ENCODE measurements at regions not wholly inside any gene's neighbourhood (a gene's known extent, or its start where the extent isn't known, plus 50 kb on each side); places are given as distances from the start of the nearest gene placed in this dataset.
A peak's percentile ranks its signal among the peaks of the same experiment; 100 is the strongest.

DNA sequence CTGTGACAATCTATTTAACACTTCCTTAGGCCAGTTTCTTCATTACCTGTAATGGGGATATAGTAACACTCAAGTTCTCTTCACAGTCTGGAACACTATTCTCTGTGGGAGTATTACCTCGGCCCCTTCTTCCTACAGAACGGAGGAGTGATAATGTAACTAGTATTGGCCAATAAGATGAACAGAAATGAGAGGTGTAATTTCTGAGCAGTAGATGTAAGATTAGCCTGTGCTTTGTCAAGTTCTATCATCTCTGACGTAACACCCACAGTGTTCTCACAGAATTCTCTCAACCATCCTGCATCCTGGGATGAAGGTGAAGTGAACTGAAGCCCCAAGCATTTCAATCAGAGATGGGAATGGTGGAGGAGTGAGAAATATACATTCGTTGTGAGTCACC is 65.2 kb upstream of the TOP3B start:
- H3K27me3 ChIP-seq (ENCODE audit: control insufficient read depth in 1 of 2, insufficient read depth in 2 of 2, low read length in 1 of 2): no peaks in the 10 kb centered on the region
- H3K36me3 ChIP-seq (ENCODE audit: control insufficient read depth in 1 of 2, insufficient read depth in 2 of 2, low read length in 1 of 2): no peaks in the 10 kb centered on the region
- no peaks in the 10 kb centered on the region for H3K4me1 ChIP-seq (ENCODE audit: control insufficient read depth in 1 of 2, insufficient read depth in 2 of 2, low read length in 2 of 2)
- no peak for ATAC-seq (ENCODE audit: low FRiP score)
- WGBS, 2 donors: 69 to 75% methylated on average over 4 of the region's 4 CpGs
- H3K4me3 ChIP-seq (ENCODE audit: low read length in 2 of 2): no peak overlapping the region
- no peaks in the 10 kb centered on the region for H3K9me3 ChIP-seq (ENCODE audit: control insufficient read depth, low read length)
- intact Hi-C loops (cut with DNase I): no loop called here
- no peak overlapping the region for H3K27ac ChIP-seq (ENCODE audit: low read depth in 1 of 2, low read length in 2 of 2)
- DNase-seq: no peak

DNA sequence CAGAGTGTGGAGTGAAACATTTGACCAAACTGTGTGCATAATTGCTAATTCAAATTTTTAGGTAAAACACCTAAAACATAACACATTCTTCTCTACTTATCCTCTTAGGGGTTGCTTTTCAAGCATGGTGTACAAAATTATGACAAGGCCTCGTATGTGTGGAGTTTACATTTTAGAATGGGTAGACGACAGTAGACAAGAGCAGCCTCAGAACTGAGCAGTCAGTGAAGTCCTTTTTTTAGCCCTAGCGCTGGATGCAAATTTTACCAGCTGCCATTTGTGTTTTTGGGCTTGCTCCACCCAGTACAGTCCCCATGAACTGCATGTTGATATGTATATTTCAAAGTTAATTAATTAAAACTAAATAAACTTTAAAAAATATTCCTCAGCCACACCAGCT is 64.7 kb upstream of the TOP3B start:
- WGBS, 2 donors: 59 to 61% methylated on average over 3 of the region's 3 CpGs

GRCh38 chr22:22046370-22046769 is 63.8 kb upstream of the TOP3B start:
- no peak for DNase-seq
- no peak for ATAC-seq (ENCODE audit: low FRiP score)
- 23 to 34% methylated on average over 3 of the region's 3 CpGs for WGBS, 2 donors

More for the DNA sequence above, 64.7 kb upstream of the TOP3B start:
- intact Hi-C loops (cut with DNase I): no loop called here
- Histone ChIP-seq H3K27me3 (ENCODE audit: control insufficient read depth in 1 of 2, insufficient read depth in 2 of 2, low read length in 1 of 2) (no peaks in the 10 kb centered on the region), H3K4me1 (ENCODE audit: control insufficient read depth in 1 of 2, insufficient read depth in 2 of 2, low read length in 2 of 2) (no peaks in the 10 kb centered on the region), H3K36me3 (ENCODE audit: control insufficient read depth in 1 of 2, insufficient read depth in 2 of 2, low read length in 1 of 2) (no peaks in the 10 kb centered on the region), H3K4me3 (ENCODE audit: low read length in 2 of 2) (no peak overlapping the region), H3K27ac (ENCODE audit: low read depth in 1 of 2, low read length in 2 of 2) (no peak overlapping the region), H3K9me3 (ENCODE audit: control insufficient read depth, low read length) (no peaks in the 10 kb centered on the region)
- DNase-seq (no peak), ATAC-seq (ENCODE audit: low FRiP score) (no peak)

DNA sequence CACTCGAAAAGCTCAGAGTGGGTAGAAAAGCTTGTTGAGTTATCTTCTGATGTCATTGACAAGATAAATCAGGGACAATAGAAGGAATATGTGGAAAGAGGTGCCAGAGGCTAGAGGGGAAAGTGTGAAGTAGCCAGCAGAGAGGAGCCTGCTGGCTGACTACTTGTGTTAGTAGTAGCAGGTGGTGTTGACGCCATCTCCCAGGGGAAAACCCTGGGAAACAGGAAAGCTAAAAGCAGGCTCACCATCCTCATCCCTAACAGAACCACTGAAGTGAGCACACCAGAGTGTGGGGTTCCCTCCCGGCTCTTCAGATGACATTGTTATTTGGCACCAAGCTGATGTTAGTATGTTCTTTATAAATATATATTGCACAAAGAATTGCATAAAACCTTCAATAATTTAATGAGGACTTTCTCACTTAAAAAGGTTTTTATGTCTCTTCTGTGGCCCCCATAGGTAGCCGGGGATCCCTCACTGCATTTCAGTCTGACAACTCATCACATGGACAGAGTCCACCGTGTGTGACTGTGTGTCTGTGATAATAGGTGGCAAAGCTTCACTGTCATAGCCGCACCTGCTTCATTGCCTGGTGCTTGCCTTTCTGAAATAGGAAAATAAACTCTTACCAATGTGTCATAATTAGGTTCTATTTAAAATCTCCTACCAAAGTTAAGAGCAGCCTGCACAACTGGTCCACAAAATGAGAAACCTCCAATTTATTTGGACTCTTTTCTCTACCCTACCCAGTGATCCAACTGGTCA is 63.2 kb upstream of the TOP3B start:
- no peak overlapping the region for H3K27ac ChIP-seq (ENCODE audit: low read depth in 1 of 2, low read length in 2 of 2)
- intact Hi-C loops (cut with DNase I): no loop called here

More at GRCh38 chr22:22046370-22046769, 63.8 kb upstream of the TOP3B start:
- no peak overlapping the region for H3K27ac ChIP-seq (ENCODE audit: low read depth in 1 of 2, low read length in 2 of 2)
- H3K9me3 ChIP-seq (ENCODE audit: control insufficient read depth, low read length): no peaks in the 10 kb centered on the region
- H3K36me3 ChIP-seq (ENCODE audit: control insufficient read depth in 1 of 2, insufficient read depth in 2 of 2, low read length in 1 of 2): no peaks in the 10 kb centered on the region
- no peak overlapping the region for H3K4me3 ChIP-seq (ENCODE audit: low read length in 2 of 2)
- no peaks in the 10 kb centered on the region for H3K4me1 ChIP-seq (ENCODE audit: control insufficient read depth in 1 of 2, insufficient read depth in 2 of 2, low read length in 2 of 2)
- no peaks in the 10 kb centered on the region for H3K27me3 ChIP-seq (ENCODE audit: control insufficient read depth in 1 of 2, insufficient read depth in 2 of 2, low read length in 1 of 2)
- intact Hi-C loops (cut with DNase I): no loop called here

DNA sequence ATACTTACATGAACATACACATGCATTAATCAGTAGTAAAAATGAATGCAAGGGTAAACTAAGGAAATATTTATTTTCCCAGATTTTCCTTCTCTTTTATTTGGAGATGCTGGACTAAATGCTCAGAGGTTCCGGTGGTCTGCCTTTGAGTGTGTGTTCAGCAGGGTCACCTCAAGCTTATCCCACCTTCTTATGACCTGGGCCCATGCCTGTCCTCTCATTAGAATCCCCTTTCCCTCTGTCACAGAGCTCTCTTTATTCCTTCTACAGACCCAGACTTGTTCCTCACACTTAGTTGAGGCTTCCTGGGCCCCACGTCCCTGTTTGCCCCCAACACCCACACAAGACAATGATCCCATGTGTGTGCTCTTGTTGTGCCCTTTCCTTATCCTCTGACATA is 61.6 kb upstream of the TOP3B start:
- Histone ChIP-seq H3K36me3 (ENCODE audit: control insufficient read depth in 1 of 2, insufficient read depth in 2 of 2, low read length in 1 of 2) (no peaks in the 10 kb centered on the region), H3K9me3 (ENCODE audit: control insufficient read depth, low read length) (no peaks in the 10 kb centered on the region), H3K4me3 (ENCODE audit: low read length in 2 of 2) (no peak overlapping the region), H3K27me3 (ENCODE audit: control insufficient read depth in 1 of 2, insufficient read depth in 2 of 2, low read length in 1 of 2) (no peaks in the 10 kb centered on the region), H3K4me1 (ENCODE audit: control insufficient read depth in 1 of 2, insufficient read depth in 2 of 2, low read length in 2 of 2) (no peaks in the 10 kb centered on the region), H3K27ac (ENCODE audit: low read depth in 1 of 2, low read length in 2 of 2) (no peak overlapping the region)
- DNase-seq (no peak), ATAC-seq (ENCODE audit: low FRiP score) (no peak)
- 51 to 60% methylated on average over 2 of the region's 2 CpGs for WGBS, 2 donors
- intact Hi-C loops (cut with DNase I): no loop called here

More for the DNA sequence above, 63.2 kb upstream of the TOP3B start:
- no peaks in the 10 kb centered on the region for H3K9me3 ChIP-seq (ENCODE audit: control insufficient read depth, low read length)
- no peaks in the 10 kb centered on the region for H3K36me3 ChIP-seq (ENCODE audit: control insufficient read depth in 1 of 2, insufficient read depth in 2 of 2, low read length in 1 of 2)
- ATAC-seq (ENCODE audit: low FRiP score) (no peak), DNase-seq (no peak)
- WGBS, 2 donors: 69 to 74% methylated on average over 6 of the region's 6 CpGs
- H3K27me3 ChIP-seq (ENCODE audit: control insufficient read depth in 1 of 2, insufficient read depth in 2 of 2, low read length in 1 of 2): no peaks in the 10 kb centered on the region
- H3K4me3 ChIP-seq (ENCODE audit: low read length in 2 of 2): no peak overlapping the region
- H3K4me1 ChIP-seq (ENCODE audit: control insufficient read depth in 1 of 2, insufficient read depth in 2 of 2, low read length in 2 of 2): no peaks in the 10 kb centered on the region

- no peaks in the 10 kb centered on the region for H3K36me3 ChIP-seq (ENCODE audit: control insufficient read depth in 1 of 2, insufficient read depth in 2 of 2, low read length in 1 of 2)
- DNase-seq: peak in 1 of 2 donors; percentile 28
- no peak overlapping the region for H3K4me3 ChIP-seq (ENCODE audit: low read length in 2 of 2)
- WGBS, 2 donors: 52 to 59% methylated on average over 11 of the region's 11 CpGs
- intact Hi-C loops (cut with DNase I): no loop called here
- H3K27ac ChIP-seq (ENCODE audit: low read depth in 1 of 2, low read length in 2 of 2): no peak overlapping the region
- no peak for ATAC-seq (ENCODE audit: low FRiP score)
- no peaks in the 10 kb centered on the region for H3K27me3 ChIP-seq (ENCODE audit: control insufficient read depth in 1 of 2, insufficient read depth in 2 of 2, low read length in 1 of 2)
- no peaks in the 10 kb centered on the region for H3K4me1 ChIP-seq (ENCODE audit: control insufficient read depth in 1 of 2, insufficient read depth in 2 of 2, low read length in 2 of 2)
- H3K9me3 ChIP-seq (ENCODE audit: control insufficient read depth, low read length): no peaks in the 10 kb centered on the region
Measured at GRCh38 chr22:22043296-22044078, 60.9 kb upstream of the TOP3B start.

DNA sequence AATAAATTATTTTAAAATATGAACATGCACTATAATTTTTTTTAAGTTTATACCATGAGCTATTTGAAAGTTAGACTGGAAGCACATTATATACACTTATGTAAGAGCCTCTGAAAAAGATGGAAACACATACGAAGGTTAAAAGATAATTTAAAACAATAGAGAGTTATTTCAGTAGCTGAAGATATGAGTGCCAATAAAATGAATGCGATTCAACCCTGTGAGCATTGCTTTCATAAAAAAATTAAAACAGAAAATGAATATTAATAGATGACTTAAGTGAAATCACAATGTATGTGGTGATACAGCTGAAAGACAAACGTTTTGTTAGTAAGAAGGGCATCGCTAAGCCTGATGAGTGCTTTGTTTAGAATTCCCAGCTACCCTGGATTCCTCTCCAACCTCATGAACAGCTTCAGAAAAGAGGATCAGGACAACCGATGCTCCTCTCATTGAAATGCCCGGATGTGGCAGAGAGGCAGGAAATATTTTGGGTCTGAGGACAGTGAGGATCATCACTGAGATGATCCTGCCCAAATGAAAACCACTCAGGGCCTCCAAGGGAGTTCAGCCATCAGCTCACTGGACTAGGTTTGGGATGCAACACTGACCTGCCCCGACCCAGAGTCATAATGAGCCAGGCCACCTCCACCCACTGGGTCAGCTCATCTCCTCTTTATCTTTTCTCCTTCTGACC is 60.2 kb upstream of the TOP3B start:
- Histone ChIP-seq H3K4me3 (ENCODE audit: low read length in 2 of 2) (no peak overlapping the region), H3K9me3 (ENCODE audit: control insufficient read depth, low read length) (no peaks in the 10 kb centered on the region), H3K27ac (ENCODE audit: low read depth in 1 of 2, low read length in 2 of 2) (no peak overlapping the region), H3K4me1 (ENCODE audit: control insufficient read depth in 1 of 2, insufficient read depth in 2 of 2, low read length in 2 of 2) (no peaks in the 10 kb centered on the region), H3K36me3 (ENCODE audit: control insufficient read depth in 1 of 2, insufficient read depth in 2 of 2, low read length in 1 of 2) (no peaks in the 10 kb centered on the region), H3K27me3 (ENCODE audit: control insufficient read depth in 1 of 2, insufficient read depth in 2 of 2, low read length in 1 of 2) (no peaks in the 10 kb centered on the region)
- no peak for DNase-seq
- intact Hi-C loops (cut with DNase I): no loop called here
- ATAC-seq (ENCODE audit: low FRiP score): no peak
- WGBS, 2 donors: 63 to 65% methylated on average over 7 of the region's 7 CpGs

- intact Hi-C loops (cut with DNase I): no loop called here
Measured at GRCh38 chr22:22042009-22042408, 59.4 kb upstream of the TOP3B start.

More at GRCh38 chr22:22042009-22042408, 59.4 kb upstream of the TOP3B start:
- Histone ChIP-seq H3K4me3 (ENCODE audit: low read length in 2 of 2) (no peak overlapping the region), H3K9me3 (ENCODE audit: control insufficient read depth, low read length) (no peaks in the 10 kb centered on the region), H3K36me3 (ENCODE audit: control insufficient read depth in 1 of 2, insufficient read depth in 2 of 2, low read length in 1 of 2) (no peaks in the 10 kb centered on the region), H3K27me3 (ENCODE audit: control insufficient read depth in 1 of 2, insufficient read depth in 2 of 2, low read length in 1 of 2) (no peaks in the 10 kb centered on the region), H3K4me1 (ENCODE audit: control insufficient read depth in 1 of 2, insufficient read depth in 2 of 2, low read length in 2 of 2) (no peaks in the 10 kb centered on the region), H3K27ac (ENCODE audit: low read depth in 1 of 2, low read length in 2 of 2) (no peak overlapping the region)
- no peak for ATAC-seq (ENCODE audit: low FRiP score)
- DNase-seq: no peak
- 34 to 41% methylated on average over 1 of the region's 1 CpG for WGBS, 2 donors

Data from aorta (tissue), 5 donors.